ENCODE measurements at regions not wholly inside any gene's neighbourhood (a gene's known extent, or its start where the extent isn't known, plus 50 kb on each side); places are given as distances from the start of the nearest gene placed in this dataset.
"Not testable (repeated sequence)": the region's sequence is repeated elsewhere in the genome, so short reads cannot be mapped to it uniquely, and the experiment has no call there.

GRCh38 chr2:75964646-75965045, 253.9 kb upstream of the GCFC2 start:
- DNase-seq (ENCODE audit: low spot score) = no peak
- intact Hi-C loops (cut with DNase I) = no loop called here

GRCh38 chr2:75960472-75961009, 249.8 kb upstream of the GCFC2 start:
- intact Hi-C loops (cut with DNase I) = no loop called here
- no peak for DNase-seq (ENCODE audit: low spot score)

GRCh38 chr2:75959724-75960471, 249.2 kb upstream of the GCFC2 start:
- intact Hi-C loops (cut with DNase I) = no loop called here

GRCh38 chr2:75954761-75955160, 244.0 kb upstream of the GCFC2 start:
- intact Hi-C loops (cut with DNase I) = no loop called here
- DNase-seq (ENCODE audit: low spot score) = no peak

More at GRCh38 chr2:75959724-75960471, 249.2 kb upstream of the GCFC2 start:
- DNase-seq (ENCODE audit: low spot score) = no peak

GRCh38 chr2:75952173-75952572, 241.5 kb upstream of the GCFC2 start:
- no peak for DNase-seq (ENCODE audit: low spot score)
- intact Hi-C loops (cut with DNase I) = no loop called here

GRCh38 chr2:75949385-75950030, 238.8 kb upstream of the GCFC2 start:
- intact Hi-C loops (cut with DNase I) = no loop called here
- no peak for DNase-seq (ENCODE audit: low spot score)

- intact Hi-C loops (cut with DNase I) = no loop called here
- no peak for DNase-seq (ENCODE audit: low spot score)
These were observed 225.6 kb upstream of the GCFC2 start for GRCh38 chr2:75936311-75936710.

GRCh38 chr2:75932996-75933395, 222.3 kb upstream of the GCFC2 start:
- no peak for DNase-seq (ENCODE audit: low spot score)

GRCh38 chr2:75928093-75928492, 217.4 kb upstream of the GCFC2 start:
- intact Hi-C loops (cut with DNase I) = no loop called here
- no peak for DNase-seq (ENCODE audit: low spot score)

More at GRCh38 chr2:75932996-75933395, 222.3 kb upstream of the GCFC2 start:
- intact Hi-C loops (cut with DNase I) = no loop called here

GRCh38 chr2:75925331-75926024, 214.8 kb upstream of the GCFC2 start:
- intact Hi-C loops (cut with DNase I) = no loop called here
- DNase-seq (ENCODE audit: low spot score) = no peak

GRCh38 chr2:75922191-75922590, 211.5 kb upstream of the GCFC2 start:
- intact Hi-C loops (cut with DNase I) = no loop called here
- DNase-seq (ENCODE audit: low spot score) = no peak

- intact Hi-C loops (cut with DNase I) = no loop called here
- no peak for DNase-seq (ENCODE audit: low spot score)
These were observed 210.3 kb upstream of the GCFC2 start for GRCh38 chr2:75920859-75921551.

GRCh38 chr2:75915851-75916634, 205.3 kb upstream of the GCFC2 start:
- intact Hi-C loops (cut with DNase I) = no loop called here
- no peak for DNase-seq (ENCODE audit: low spot score)

GRCh38 chr2:75896779-75897366, 186.2 kb upstream of the GCFC2 start:
- no peak for DNase-seq (ENCODE audit: low spot score)
- intact Hi-C loops (cut with DNase I) = no loop called here

- intact Hi-C loops (cut with DNase I) = no loop called here
These were observed 183.5 kb upstream of the GCFC2 start for GRCh38 chr2:75894170-75894569.

GRCh38 chr2:75892490-75892889, 181.8 kb upstream of the GCFC2 start:
- intact Hi-C loops (cut with DNase I) = no loop called here
- DNase-seq (ENCODE audit: low spot score) = no peak

More at GRCh38 chr2:75894170-75894569, 183.5 kb upstream of the GCFC2 start:
- no peak for DNase-seq (ENCODE audit: low spot score)

- intact Hi-C loops (cut with DNase I) = no loop called here
- DNase-seq (ENCODE audit: low spot score) = no peak
These were observed 171.8 kb upstream of the GCFC2 start for GRCh38 chr2:75882530-75882929.

GRCh38 chr2:75875606-75876005, 164.9 kb upstream of the GCFC2 start:
- intact Hi-C loops (cut with DNase I); DNase-seq (ENCODE audit: low spot score): not testable (repeated sequence)

Measured in cardiac septum (tissue), 1 donor.